GM19043 (cell line): ENCODE measurements at regions not wholly inside any gene's neighbourhood (a gene's known extent, or its start where the extent isn't known, plus 50 kb on each side); places are given as distances from the start of the nearest gene placed in this dataset.
A peak's percentile ranks its signal among the peaks of the same experiment; 100 is the strongest.
"Not testable (repeated sequence)": the region's sequence is repeated elsewhere in the genome, so short reads cannot be mapped to it uniquely, and the experiment has no call there.

Experiments
- ATAC-seq: cut with Tn5 transposase; IDR thresholded peaks from one replicate; pipeline ENCODE4 v1.9.1; 2021; ENCODE audit warnings: low read depth; ENCODE audit not compliant: unreplicated experiment

DNA sequence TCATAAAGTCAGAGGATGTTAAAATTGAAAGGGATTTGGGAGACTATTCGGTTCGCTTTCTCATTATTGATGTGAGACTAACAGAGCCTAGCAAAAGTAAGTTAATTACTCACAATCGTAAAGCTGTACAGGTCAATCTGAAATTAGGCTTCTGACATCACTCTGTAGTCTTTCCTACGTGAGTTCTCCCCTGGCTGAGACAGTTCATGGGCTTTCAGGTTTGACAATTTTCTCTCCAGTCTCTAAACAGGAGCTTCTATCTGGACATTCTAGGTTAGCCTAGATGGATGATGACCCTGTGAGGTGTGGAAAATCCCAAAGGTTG lies 77.5 kb upstream of the VKORC1L1 start:
- ATAC-seq: not testable (repeated sequence)

DNA sequence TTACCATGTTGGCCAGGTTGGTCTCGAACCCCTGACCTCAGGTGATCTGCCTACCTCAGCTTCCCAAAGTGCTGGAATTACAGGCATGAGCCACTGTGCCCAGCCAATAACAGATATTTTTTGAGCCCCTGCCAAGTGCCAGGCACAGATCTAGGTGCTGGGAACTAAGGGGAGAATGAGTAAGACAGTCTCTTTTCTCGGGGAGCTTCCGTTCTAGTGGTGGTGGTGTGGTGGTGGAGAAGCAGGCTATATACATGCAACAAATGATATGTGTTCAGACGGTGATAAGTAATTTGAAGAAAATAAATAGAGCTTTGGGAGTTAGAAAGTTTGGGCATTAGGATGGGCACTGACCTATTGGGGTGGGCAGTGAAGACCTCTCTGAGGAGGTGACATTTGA lies 76.7 kb upstream of the VKORC1L1 start:
- no peak for ATAC-seq

DNA sequence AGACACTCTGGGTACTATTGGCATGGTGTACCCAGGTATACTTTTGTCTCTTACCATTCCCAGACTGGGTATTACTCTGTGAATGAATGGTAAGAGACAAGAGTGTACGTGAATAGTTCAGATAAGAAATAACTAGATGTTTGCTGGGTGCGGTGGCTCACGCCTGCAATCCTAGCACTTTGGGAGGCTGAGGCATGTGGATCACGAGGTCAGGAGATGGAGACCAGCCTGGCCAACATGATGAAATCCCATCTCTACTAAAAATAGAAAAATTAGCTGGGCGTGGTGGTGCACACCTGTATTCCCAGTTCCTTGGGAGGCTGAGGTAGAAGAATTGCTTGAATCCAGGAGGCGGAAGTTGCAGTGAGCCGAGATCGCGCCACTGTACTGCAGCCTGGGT lies 75.8 kb upstream of the VKORC1L1 start:
- ATAC-seq: not testable (repeated sequence)

DNA sequence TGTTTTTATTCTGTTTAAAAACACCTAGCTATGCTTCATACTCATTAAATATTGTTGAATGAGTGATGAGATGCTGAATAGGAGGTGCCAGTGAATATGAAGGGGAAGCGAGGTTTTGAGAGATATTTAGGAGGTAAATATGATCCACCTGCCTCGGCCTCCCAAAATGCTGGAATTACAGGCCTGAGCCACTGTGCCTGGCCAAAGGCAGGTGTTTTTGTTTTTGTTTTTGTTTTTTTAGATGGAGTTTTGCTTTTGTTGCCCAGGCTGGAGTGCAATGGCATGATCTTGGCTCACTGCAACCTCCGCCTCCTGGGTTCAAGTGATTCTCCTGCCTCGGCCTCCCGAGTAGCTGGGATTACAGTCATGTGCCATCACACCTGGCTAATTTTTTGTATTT lies 75.3 kb upstream of the VKORC1L1 start:
- not testable (repeated sequence) for ATAC-seq

DNA sequence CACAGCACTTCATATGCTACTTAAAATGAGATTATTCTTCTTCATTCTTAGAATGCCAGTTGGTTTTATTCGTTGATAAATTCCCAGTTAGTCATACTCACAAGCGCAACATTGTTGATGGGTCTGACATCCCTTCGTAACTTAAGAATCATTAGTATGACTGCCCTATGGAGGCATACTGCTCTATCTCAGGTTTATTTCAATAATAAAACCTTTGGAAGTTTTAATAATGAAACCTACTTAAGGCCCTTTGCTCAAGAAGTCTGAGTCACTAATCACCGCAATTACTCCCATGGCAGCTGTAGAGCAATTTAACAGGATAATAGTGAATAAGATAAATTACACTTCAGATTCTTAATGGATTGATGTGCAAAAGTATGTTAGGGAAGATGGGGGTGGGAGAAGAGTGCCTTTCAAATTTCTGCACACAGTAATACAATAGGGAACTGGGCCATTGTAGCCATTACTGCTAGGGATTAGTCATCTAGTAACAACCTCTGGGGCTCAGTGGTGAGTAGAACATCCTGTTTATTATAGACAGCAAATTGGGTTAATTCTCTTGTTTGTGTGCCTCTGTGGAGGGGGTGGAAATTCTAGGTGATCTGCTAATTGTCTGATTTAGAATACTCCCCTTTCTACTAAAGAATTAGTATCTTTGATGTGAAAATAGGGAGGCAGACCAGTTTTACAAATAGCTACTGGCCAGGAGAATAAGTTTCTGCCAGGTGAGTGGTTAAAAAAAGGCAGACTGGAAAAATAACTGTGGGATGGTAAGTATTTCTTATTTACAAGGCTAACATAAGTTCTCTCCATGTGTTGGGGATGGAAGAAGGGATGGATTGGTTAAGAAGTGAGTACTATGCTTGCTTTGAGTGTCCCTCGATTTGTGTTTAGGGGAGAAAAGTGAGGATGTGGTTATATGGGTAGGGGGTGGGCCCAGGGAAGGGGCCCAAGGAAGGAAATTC lies 74.5 kb upstream of the VKORC1L1 start:
- peak; percentile 99 for ATAC-seq

DNA sequence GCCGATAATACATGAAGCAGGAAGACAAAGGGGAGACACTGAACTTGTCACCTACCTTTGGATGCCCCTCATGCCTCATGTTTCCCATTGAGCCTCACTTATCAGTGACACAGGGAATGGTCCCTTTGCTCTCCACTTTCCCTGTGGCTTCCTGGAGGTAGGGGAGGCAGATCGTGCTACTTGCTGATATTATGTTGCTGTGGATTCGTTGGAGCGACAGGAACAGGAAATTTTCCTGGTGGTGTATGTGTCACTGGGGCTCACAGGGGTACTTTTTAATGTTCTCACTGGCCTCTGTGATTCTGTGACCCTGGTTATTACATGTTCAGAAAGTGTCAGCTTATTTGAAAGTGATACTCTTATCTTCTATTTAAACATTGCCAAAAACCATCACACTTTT lies 72.7 kb upstream of the VKORC1L1 start:
- ATAC-seq: not testable (repeated sequence)

DNA sequence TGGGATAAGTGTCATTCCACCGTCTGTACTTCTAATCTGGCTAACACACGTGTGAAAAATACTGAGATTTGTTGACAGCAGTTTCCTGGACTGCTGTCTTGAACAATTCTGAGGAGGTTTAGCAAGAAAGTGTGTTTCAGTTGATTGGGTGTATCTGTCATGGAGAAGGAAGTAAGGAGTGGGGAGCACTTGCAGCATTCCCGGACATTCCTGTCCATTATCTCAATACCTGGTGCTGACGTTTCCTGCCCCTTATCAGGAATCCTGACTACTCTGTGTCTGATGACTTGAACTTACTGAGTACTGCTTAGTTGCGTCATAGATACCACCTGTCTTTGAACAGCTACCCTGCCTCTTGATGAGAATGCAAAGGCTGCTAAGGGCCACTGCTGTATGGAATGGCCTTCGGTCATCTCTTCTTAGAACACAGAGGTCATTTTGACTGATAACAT lies 72.0 kb upstream of the VKORC1L1 start:
- no peak for ATAC-seq

DNA sequence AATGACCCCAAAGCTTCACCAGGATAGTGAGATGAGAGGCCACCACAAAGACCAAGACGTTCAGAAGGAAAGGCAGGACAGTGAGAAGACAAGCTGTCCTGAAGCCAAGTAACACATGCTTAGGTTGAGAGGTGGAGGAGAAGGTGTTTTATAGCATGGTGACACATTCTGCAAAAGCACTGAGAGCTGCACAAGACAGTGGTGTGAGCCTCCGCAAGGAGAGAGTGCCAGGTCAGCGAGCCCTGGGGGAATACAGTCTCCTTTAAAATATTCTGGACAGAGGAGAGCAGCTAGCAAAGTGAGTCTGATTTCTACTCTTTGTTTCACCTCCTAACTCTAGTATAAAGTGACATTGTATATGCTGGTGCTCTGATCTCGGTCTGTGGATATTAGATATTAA lies 68.0 kb upstream of the VKORC1L1 start:
- ATAC-seq: no peak

DNA sequence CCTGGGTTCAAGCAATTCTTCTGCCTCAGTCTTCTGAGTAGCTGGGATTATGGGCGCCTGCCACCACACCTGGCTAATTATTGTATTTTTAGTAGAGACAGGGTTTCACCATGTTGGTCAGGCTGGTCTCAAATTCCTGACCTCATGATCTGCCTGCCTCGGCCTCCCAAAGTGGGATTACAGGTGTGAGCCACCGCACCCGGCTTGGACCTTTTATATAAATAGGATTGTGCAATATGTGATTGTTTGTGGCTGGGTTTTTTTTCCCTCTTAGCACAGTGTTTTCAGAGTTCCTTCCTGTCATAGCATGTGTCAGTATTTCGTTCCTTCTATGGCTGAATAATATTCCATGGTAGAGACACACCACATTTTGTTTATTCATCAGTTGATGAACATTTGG lies 65.8 kb upstream of the VKORC1L1 start:
- not testable (repeated sequence) for ATAC-seq

DNA sequence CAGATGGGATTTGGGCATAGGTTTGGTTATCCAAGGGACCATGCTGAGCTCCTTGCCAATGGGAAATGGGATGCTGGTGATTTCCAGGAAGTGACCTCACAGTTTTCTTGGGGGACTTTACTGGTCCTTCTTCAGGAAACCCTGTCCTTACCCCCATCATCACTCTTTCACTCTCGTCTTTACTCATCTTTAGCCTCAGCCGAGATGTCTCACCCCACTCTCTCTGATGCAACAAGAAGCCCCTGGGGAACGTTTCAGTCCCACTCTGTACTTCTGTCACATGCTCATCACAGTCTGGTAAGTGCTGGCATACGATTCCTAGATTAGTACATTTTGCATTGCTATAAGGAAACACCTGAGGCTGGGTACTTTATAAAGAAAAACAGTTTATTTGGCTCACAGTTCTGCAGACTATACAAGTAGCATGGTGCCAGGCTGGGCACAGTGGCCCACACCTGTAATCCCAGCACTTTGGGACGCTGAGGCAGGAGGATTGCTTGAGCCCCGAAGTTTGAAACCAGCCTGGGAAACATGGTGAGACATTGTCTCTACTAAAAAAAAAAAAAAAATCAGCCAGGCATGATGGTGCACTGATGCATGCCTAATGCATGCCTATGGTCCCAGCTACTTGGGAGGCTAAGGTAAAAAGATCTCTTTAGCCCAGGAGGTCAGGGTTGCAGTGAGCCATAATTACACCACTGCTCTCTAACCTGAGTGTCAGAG lies 63.5 kb upstream of the VKORC1L1 start:
- peak; percentile 94 for ATAC-seq

DNA sequence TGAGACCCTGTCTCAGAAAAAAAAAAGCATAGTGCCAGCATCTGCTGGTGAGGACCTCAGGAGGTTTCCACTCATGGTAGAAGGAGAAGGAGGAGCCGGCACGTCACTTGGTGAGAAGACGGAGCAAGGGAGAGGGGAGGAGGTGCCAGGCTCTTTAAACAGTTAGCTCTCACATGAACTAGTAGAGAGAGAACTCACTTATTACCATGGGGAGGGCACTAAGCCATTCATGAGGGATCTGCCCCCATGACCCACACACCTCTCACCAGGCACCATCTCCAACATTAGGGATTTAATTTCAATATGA lies 62.9 kb upstream of the VKORC1L1 start:
- ATAC-seq: peak; percentile 25

DNA sequence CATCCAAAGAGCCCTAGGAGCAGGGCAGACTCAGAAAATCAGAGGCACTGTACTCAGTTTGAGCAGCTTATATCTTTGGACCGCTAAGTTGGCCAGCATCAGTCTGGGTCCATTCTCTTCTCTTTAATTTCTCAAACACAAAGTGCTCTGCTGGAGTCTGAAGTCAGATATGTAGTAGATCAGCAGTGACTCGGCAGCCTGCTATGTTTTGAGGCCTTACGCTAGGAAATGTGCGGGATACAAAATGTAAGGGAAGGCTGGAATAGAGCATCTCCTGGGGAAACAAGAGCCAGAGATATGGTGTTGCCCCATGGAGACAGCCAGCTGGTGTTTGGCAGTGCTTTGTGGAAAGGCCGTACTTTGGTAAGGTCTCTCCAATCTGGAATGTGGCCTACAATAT lies 60.6 kb upstream of the VKORC1L1 start:
- ATAC-seq: no peak

DNA sequence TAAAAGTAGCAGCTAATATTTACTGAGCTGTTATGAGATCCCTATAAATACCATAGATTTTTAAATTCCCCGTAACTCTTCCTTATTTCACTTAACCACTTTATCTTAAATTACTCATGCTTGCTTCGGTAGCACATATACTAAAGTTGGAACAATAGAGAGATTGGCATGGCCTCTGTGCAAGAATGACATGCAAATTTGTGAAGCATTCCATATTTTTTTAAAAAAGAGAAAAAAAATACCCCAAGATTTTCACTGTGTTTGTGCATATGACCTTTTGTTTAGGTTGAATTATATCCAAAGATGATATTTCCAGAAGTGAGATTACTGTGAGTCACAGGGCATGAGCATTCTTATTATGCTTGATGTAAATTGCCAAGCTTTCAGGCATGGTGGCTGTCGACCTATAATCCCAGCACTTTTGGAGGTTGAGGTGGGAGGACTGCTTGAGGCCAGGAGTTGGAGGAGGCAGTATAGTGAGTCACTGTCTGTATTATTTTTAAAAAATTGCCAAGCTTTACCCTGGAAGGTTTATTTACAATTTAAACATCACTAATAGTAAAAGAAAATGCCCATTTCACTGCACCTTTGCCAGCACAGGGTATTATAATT lies 58.2 kb upstream of the VKORC1L1 start:
- not testable (repeated sequence) for ATAC-seq

DNA sequence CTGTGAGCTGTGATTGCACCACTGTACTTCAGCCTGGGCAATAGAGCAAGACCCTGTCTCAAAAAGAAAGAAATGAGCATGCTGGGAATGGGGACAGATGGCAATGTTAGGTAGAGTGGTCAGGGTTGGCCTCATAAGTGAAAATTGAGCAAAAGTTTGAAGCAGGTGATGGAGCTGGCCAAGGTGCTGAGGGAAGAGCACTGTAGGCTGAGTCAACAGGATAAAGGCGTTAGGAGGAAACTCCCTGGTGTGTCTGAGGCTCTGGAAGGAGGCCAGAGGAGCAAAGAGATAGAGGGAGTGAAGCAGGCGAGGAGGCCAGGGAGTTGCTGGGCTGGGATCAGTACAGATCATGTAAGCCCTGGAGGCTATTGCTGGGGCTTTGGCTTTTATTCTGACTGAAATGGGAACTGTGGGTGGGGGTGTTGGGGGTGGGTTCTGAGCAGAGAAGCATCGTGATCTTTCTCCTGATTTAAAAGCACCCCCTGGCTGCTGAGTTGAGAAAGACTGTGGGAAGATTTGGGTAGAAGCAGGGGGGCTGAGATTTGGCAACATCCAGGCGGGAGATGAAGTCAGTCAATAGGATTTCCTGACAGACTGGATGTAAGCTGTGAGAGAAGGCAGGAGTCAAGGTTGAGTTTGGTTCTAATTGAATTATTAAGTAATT lies 52.5 kb upstream of the VKORC1L1 start:
- ATAC-seq: no peak
